DOHH2 (cell line): ENCODE measurements at regions not wholly inside any gene's neighbourhood (a gene's known extent, or its start where the extent isn't known, plus 50 kb on each side); places are given as distances from the start of the nearest gene placed in this dataset.
A peak's percentile ranks its signal among the peaks of the same experiment; 100 is the strongest.

ENCODE experiments used
- H3F3A ChIP-seq: fragments of 200-600 bp; sonication (generic), shearing (Covaris generic); 2 replicates; pipeline ENCODE4 v1.6.0; 2016; ENCODE audit warnings: antibody characterized with exemption, mild to moderate bottlenecking; ENCODE audit not compliant: control insufficient read depth, insufficient read depth
- H3K27ac ChIP-seq: fragments of 200-600 bp; sonication (generic); 2 replicates; pipeline ENCODE4 v1.5.1; 2014; ENCODE audit warnings: low read depth, mild to moderate bottlenecking, low read length, moderate library complexity
- H3K27me3 ChIP-seq: fragments of 200-600 bp; sonication (generic); 2 replicates; pipeline ENCODE4 v1.6.1; 2014; ENCODE audit warnings: mild to moderate bottlenecking, low read length, mixed read lengths; ENCODE audit not compliant: control insufficient read depth
- H3K36me3 ChIP-seq: fragments of 200-600 bp; sonication (generic); 2 replicates; pipeline ENCODE4 v1.6.1; 2014; ENCODE audit warnings: mild to moderate bottlenecking, low read length, moderate library complexity, mixed read lengths; ENCODE audit not compliant: control insufficient read depth
- H3K4me1 ChIP-seq: fragments of 200-600 bp; sonication (generic); 2 replicates; pipeline ENCODE4 v1.6.1; 2014; ENCODE audit warnings: mild to moderate bottlenecking, low read length, mixed read lengths; ENCODE audit not compliant: control insufficient read depth
- H3K4me2 ChIP-seq: fragments of 200-600 bp; sonication (generic); 2 replicates; pipeline ENCODE4 v1.6.0; 2014; ENCODE audit warnings: mild to moderate bottlenecking, low read length, moderate library complexity
- H3K4me3 ChIP-seq: fragments of 200-600 bp; sonication (generic); 2 replicates; pipeline ENCODE4 v1.5.1; 2014; ENCODE audit warnings: mild to moderate bottlenecking, low read length, mixed read lengths
- H3K79me2 ChIP-seq: fragments of 200-600 bp; sonication (generic); 2 replicates; pipeline ENCODE4 v1.6.1; 2014; ENCODE audit warnings: mild to moderate bottlenecking, low read length, mixed read lengths; ENCODE audit not compliant: control insufficient read depth
- H3K9me2 ChIP-seq: fragments of 200-600 bp; sonication (generic); replicated peaks from 2 replicates; pipeline ENCODE4 v1.6.1; 2014; ENCODE audit warnings: mild to moderate bottlenecking, low read length, mixed read lengths; ENCODE audit not compliant: control insufficient read depth
- H3K9me3 ChIP-seq: fragments of 200-600 bp; sonication (generic); 2 replicates; pipeline ENCODE4 v1.6.1; 2014; ENCODE audit warnings: antibody characterized with exemption, low read length, mixed read lengths; ENCODE audit not compliant: control insufficient read depth, insufficient read depth
- H4K20me1 ChIP-seq: fragments of 200-600 bp; sonication (generic); 2 replicates; pipeline ENCODE4 v1.6.0; 2014; ENCODE audit warnings: low read depth, mild to moderate bottlenecking, antibody characterized with exemption, low read length, moderate library complexity; ENCODE audit not compliant: control insufficient read depth, insufficient read depth
- CTCF ChIP-seq: fragments of 200-600 bp; sonication (generic); IDR thresholded peaks from one replicate; pipeline ENCODE4 v1.5.1; 2014; ENCODE audit warnings: antibody characterized with exemption, mild to moderate bottlenecking, low read depth, low read length; ENCODE audit not compliant: poor library complexity, severe bottlenecking
- EZH2phosphoT487 ChIP-seq: fragments of 200-600 bp; sonication (generic); IDR thresholded peaks from 2 replicates; pipeline ENCODE4 v1.6.1; 2017; ENCODE audit warnings: borderline replicate concordance, mild to moderate bottlenecking, antibody characterized with exemption, low read length, moderate library complexity, mixed read lengths

- Histone ChIP-seq H3K36me3 (no peaks in the 10 kb centered on the region), H3K4me1 (no peaks in the 10 kb centered on the region), H3K4me3 (no peak overlapping the region), H3K79me2 (no peaks in the 10 kb centered on the region), H3K27ac (no peak overlapping the region), H3K4me2 (no peak overlapping the region), H4K20me1 (no peaks in the 10 kb centered on the region), H3K9me3 (no peaks in the 10 kb centered on the region), H3K9me2 (no peaks in the 10 kb centered on the region), H3F3A (no peaks in the 10 kb centered on the region), H3K27me3 (no peaks in the 10 kb centered on the region)
- no peak for TF ChIP-seq EZH2phosphoT487
- no peak for TF ChIP-seq CTCF
These were observed 129.4 kb upstream of the SRRM4 start for GRCh38 chr12:118851891-118852290.

GRCh38 chr12:118853634-118854033, 127.7 kb upstream of the SRRM4 start:
- H3K4me1 ChIP-seq: no peaks in the 10 kb centered on the region
- H3K27ac ChIP-seq: no peak overlapping the region
- H3F3A ChIP-seq: no peaks in the 10 kb centered on the region
- H4K20me1 ChIP-seq: no peaks in the 10 kb centered on the region
- H3K4me3 ChIP-seq: no peak overlapping the region
- no peak overlapping the region for H3K4me2 ChIP-seq
- no peaks in the 10 kb centered on the region for H3K9me2 ChIP-seq
- no peaks in the 10 kb centered on the region for H3K9me3 ChIP-seq
- no peaks in the 10 kb centered on the region for H3K27me3 ChIP-seq
- no peaks in the 10 kb centered on the region for H3K79me2 ChIP-seq
- peak; percentile 49 for TF ChIP-seq CTCF
- no peak for TF ChIP-seq EZH2phosphoT487
- H3K36me3 ChIP-seq: no peaks in the 10 kb centered on the region

GRCh38 chr12:118855858-118856257, 125.5 kb upstream of the SRRM4 start:
- Histone ChIP-seq H3K79me2 (no peaks in the 10 kb centered on the region), H4K20me1 (no peaks in the 10 kb centered on the region), H3F3A (no peaks in the 10 kb centered on the region), H3K4me3 (no peak overlapping the region), H3K4me1 (no peaks in the 10 kb centered on the region), H3K9me3 (no peaks in the 10 kb centered on the region), H3K36me3 (no peaks in the 10 kb centered on the region), H3K27me3 (no peaks in the 10 kb centered on the region), H3K9me2 (no peaks in the 10 kb centered on the region), H3K27ac (no peak overlapping the region), H3K4me2 (no peak overlapping the region)
- TF ChIP-seq CTCF (no peak), EZH2phosphoT487 (no peak)

GRCh38 chr12:118866346-118866745, 115.0 kb upstream of the SRRM4 start:
- Histone ChIP-seq H3K9me3 (no peaks in the 10 kb centered on the region), H3K4me2 (no peak overlapping the region), H3F3A (no peaks in the 10 kb centered on the region), H3K27me3 (no peaks in the 10 kb centered on the region), H3K27ac (no peak overlapping the region), H3K4me3 (no peak overlapping the region), H3K4me1 (no peaks in the 10 kb centered on the region), H3K9me2 (no peaks in the 10 kb centered on the region), H4K20me1 (no peaks in the 10 kb centered on the region), H3K79me2 (no peaks in the 10 kb centered on the region), H3K36me3 (no peaks in the 10 kb centered on the region)
- TF ChIP-seq CTCF (no peak), EZH2phosphoT487 (no peak)
